Sigmoid colon (tissue), 6 donors: ENCODE measurements at regions not wholly inside any gene's neighbourhood (a gene's known extent, or its start where the extent isn't known, plus 50 kb on each side); places are given as distances from the start of the nearest gene placed in this dataset.

Experiments
- DNase-seq: peaks from one replicate; pipeline ENCODE4 v3.0.0-alpha.2; 2019
- H3K27ac ChIP-seq, 4 donors: fragments of 200-600 bp; sonication (generic); one replicate each; pipeline ENCODE4 v1.5.1; 2016 to 2019; ENCODE audit warnings: mild to moderate bottlenecking in 1 of 4
- H3K27me3 ChIP-seq, 3 donors: fragments of 200-600 bp; sonication (generic); one replicate each; pipeline ENCODE4 v1.5.1; 2019; ENCODE audit warnings: mild to moderate bottlenecking in 1 of 3
- H3K36me3 ChIP-seq, 4 donors: fragments of 200-600 bp; sonication (generic); one replicate each; pipeline ENCODE4 v1.5.1; 2016 to 2019
- H3K4me1 ChIP-seq, 4 donors: fragments of 200-600 bp; sonication (generic); one replicate each; pipeline ENCODE4 v1.5.1; 2017 to 2019
- H3K4me3 ChIP-seq, 4 donors: fragments of 200-600 bp; sonication (generic); one replicate each; pipeline ENCODE4 v1.5.1; 2017 to 2019; ENCODE audit warnings: mild to moderate bottlenecking in 2 of 4, moderate library complexity in 1 of 4
- H3K9me3 ChIP-seq, 4 donors: fragments of 200-600 bp in 3 of 4; sonication (generic) in 3 of 4; one replicate each; pipeline versions ENCODE4 v1.5.1 to v1.6.1; 2013 to 2019
- EP300 ChIP-seq, 4 donors: sonication (generic); formaldehyde crosslinking; IDR thresholded peaks; one replicate each; pipeline ENCODE4 v1.6.1; 2017; ENCODE audit warnings: antibody characterized with exemption in 4 of 4
- POLR2A ChIP-seq, 2 donors: fragments of 450-650 bp; IDR thresholded peaks; one replicate each; pipeline ENCODE4 v1.6.1; 2016; ENCODE audit warnings: antibody characterized with exemption in 2 of 2, mild to moderate bottlenecking in 2 of 2, moderate library complexity in 2 of 2
- POLR2AphosphoS5 ChIP-seq, 4 donors: sonication (generic); formaldehyde crosslinking; IDR thresholded peaks; one replicate each; pipeline ENCODE4 v1.6.1; 2017; ENCODE audit warnings: antibody characterized with exemption in 4 of 4
- WGBS, 2 donors: extraction: QIAGEN DNeasy Blood & Tissue Kit; methylation state at CpG; one replicate each; pipeline ENCODE4 v1.1.7; 2013; 5-methylcytosine and 5-hydroxymethylcytosine counted together
- intact Hi-C: fragments of 100-400 bp; cut with DNase I; formaldehyde crosslinking; loops from one replicate; pipeline ENCODE4 v1.15.1; 2023
- TF ChIP-seq, protein P1 (sequence below), 4 experiments: fragments of 450-650 bp in 3 of 4; fragments of 200-600 bp in 1 of 4; IDR thresholded peaks; one replicate each; pipeline ENCODE4 v1.5.1; 2016 to 2019; ENCODE audit warnings: antibody characterized with exemption in 4 of 4, mild to moderate bottlenecking in 3 of 4, moderate library complexity in 2 of 4
- donor health status: healthy with polysubstance abuse.
- donor health status: healthy.

DNA sequence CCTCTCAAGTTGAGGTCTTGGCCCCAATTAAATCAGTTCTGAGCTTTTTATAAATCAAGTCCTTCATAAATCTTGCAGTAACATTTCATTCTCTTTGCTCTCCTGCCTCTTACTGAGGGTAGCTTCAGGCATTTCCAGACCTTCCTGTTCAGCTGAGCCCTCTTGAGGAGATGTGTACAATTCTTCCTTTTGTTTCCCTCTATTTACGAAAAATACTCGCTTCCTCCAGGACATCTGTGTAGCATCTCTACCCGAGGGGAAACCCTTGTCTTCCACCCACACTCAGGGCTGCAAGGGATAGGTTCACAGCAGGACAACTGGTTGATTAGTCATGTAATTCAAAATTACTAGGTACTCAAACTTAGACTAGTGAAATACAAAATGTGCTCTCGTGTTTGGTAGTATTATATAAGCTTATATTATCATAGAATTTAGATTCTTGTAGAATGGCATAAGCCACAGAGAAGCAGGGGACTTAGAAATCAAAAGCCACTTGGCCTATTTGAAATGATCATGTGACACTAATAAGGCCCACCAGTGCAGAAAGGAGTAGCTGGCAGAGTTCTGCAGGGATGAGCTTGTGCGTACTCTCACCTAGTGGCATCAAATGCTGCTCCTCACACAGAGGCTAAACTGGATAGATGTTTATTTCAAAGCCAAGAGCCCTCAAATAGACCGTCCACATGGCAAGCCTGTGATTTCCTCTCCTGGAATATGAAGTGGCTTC lies 126.7 kb downstream of the GDAP2 start:
- TF ChIP-seq EP300 (IDR thresholded peaks at IDR 0.05): no peak
- no peak for TF ChIP-seq POLR2A (IDR thresholded peaks at IDR 0.05)
- no peak for TF ChIP-seq POLR2AphosphoS5 (IDR thresholded peaks at IDR 0.05)
- TF ChIP-seq, protein P1, sequence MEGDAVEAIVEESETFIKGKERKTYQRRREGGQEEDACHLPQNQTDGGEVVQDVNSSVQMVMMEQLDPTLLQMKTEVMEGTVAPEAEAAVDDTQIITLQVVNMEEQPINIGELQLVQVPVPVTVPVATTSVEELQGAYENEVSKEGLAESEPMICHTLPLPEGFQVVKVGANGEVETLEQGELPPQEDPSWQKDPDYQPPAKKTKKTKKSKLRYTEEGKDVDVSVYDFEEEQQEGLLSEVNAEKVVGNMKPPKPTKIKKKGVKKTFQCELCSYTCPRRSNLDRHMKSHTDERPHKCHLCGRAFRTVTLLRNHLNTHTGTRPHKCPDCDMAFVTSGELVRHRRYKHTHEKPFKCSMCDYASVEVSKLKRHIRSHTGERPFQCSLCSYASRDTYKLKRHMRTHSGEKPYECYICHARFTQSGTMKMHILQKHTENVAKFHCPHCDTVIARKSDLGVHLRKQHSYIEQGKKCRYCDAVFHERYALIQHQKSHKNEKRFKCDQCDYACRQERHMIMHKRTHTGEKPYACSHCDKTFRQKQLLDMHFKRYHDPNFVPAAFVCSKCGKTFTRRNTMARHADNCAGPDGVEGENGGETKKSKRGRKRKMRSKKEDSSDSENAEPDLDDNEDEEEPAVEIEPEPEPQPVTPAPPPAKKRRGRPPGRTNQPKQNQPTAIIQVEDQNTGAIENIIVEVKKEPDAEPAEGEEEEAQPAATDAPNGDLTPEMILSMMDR (IDR thresholded peaks at IDR 0.05): no peak
- intact Hi-C loops: no loop called here
- Histone ChIP-seq H3K27me3 (no peaks in the 10 kb centered on the region), H3K4me1 (peaks cover 0 to 15% (median 12%) of the 10 kb centered on the region in 4 donors), H3K4me3 (no peak overlapping the region), H3K27ac (peak overlapping the region in 2 of 4 donors; percentile 17 to 49), H3K36me3 (no peaks in the 10 kb centered on the region), H3K9me3 (no peaks in the 10 kb centered on the region)
- WGBS, 2 donors: 70 to 82% methylated on average over 6 of the region's 6 CpGs
- DNase-seq: no peak

DNA sequence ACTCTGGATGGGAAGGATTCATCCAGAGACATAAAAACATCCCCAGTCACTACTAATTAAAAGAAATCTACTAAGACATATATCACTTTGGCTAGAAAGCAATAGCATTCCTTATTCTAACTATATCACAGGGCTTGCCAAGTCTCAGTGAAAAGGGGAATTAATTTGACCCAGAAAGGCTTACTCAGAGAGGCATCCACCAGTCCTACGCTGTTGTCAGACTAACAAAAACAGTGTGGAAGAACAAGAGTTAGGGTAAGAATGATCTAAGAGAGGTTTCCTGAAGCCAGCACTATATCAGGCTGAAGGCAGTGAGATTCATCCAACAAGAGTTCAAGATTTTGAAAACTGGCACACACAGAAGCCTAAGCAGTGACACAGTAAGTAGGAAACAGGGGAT lies 126.1 kb downstream of the GDAP2 start:
- Histone ChIP-seq H3K27ac (peak overlapping the region in 2 of 4 donors; percentile 17 to 49), H3K4me3 (no peak overlapping the region), H3K4me1 (peaks cover 0 to 15% (median 12%) of the 10 kb centered on the region in 4 donors), H3K9me3 (no peaks in the 10 kb centered on the region), H3K27me3 (no peaks in the 10 kb centered on the region), H3K36me3 (no peaks in the 10 kb centered on the region)
- WGBS, 2 donors: 79 to 93% methylated on average over 1 of the region's 1 CpG
- no peak for DNase-seq
- intact Hi-C loops: no loop called here
- TF ChIP-seq, protein P1 (IDR thresholded peaks at IDR 0.05): no peak
- TF ChIP-seq POLR2AphosphoS5 (IDR thresholded peaks at IDR 0.05) (no peak), POLR2A (IDR thresholded peaks at IDR 0.05) (no peak), EP300 (IDR thresholded peaks at IDR 0.05) (no peak)

GRCh38 chr1:117809764-117810163 lies 119.7 kb downstream of the GDAP2 start:
- Histone ChIP-seq H3K4me3 (no peak overlapping the region), H3K4me1 (peaks cover 0 to 23% (median 19%) of the 10 kb centered on the region in 4 donors), H3K9me3 (no peaks in the 10 kb centered on the region), H3K36me3 (no peaks in the 10 kb centered on the region), H3K27ac (peak overlapping the region in 2 of 4 donors; percentile 14 to 15), H3K27me3 (no peaks in the 10 kb centered on the region)
- no peak for DNase-seq
- WGBS, 2 donors: 66 to 71% methylated on average over 1 of the region's 1 CpG
- TF ChIP-seq, protein P1 (IDR thresholded peaks at IDR 0.05): no peak
- TF ChIP-seq EP300 (IDR thresholded peaks at IDR 0.05): no peak
- TF ChIP-seq POLR2A (IDR thresholded peaks at IDR 0.05): no peak
- no peak for TF ChIP-seq POLR2AphosphoS5 (IDR thresholded peaks at IDR 0.05)
- intact Hi-C loops: no loop called here

- Histone ChIP-seq H3K36me3 (no peaks in the 10 kb centered on the region), H3K4me1 (peaks cover 0 to 31% (median 27%) of the 10 kb centered on the region in 4 donors), H3K4me3 (no peak overlapping the region), H3K27me3 (no peaks in the 10 kb centered on the region), H3K9me3 (no peaks in the 10 kb centered on the region), H3K27ac (no peak overlapping the region)
- no peak for DNase-seq
- WGBS, 2 donors: 24 to 50% methylated on average over 3 of the region's 3 CpGs
- intact Hi-C loops: no loop called here
- TF ChIP-seq, protein P1 (IDR thresholded peaks at IDR 0.05): no peak
- TF ChIP-seq POLR2AphosphoS5 (IDR thresholded peaks at IDR 0.05) (no peak), EP300 (IDR thresholded peaks at IDR 0.05) (no peak), POLR2A (IDR thresholded peaks at IDR 0.05) (no peak)
These were observed 118.9 kb downstream of the GDAP2 start for GRCh38 chr1:117810553-117810952.
